ENCODE measurements at regions not wholly inside any gene's neighbourhood (a gene's known extent, or its start where the extent isn't known, plus 50 kb on each side); places are given as distances from the start of the nearest gene placed in this dataset.
A peak's percentile ranks its signal among the peaks of the same experiment; 100 is the strongest.

- no peaks in the 10 kb centered on the region for H3K36me3 Mint-ChIP-seq
- no peak overlapping the region for H3K4me3 Mint-ChIP-seq
- H3K9me3 Mint-ChIP-seq, result no peaks in the 10 kb centered on the region
- ChIA-PET CTCF (no interaction called here), POLR2A (no interaction called here)
- DNase-seq, result no peak
- H3K27ac Mint-ChIP-seq, result no peak overlapping the region
- H3K27me3 Mint-ChIP-seq, result no peaks in the 10 kb centered on the region
- no peaks in the 10 kb centered on the region for H3K4me1 Mint-ChIP-seq (ENCODE audit: low read depth)
- intact Hi-C loops (cut with micrococcal nuclease), result no loop called here
These were observed 111.2 kb downstream of the CCT6B start for GRCh38 chr17:34850023-34850422.

- Mint-ChIP-seq H3K27ac (no peak overlapping the region), H3K27me3 (no peaks in the 10 kb centered on the region), H3K36me3 (no peaks in the 10 kb centered on the region), H3K4me3 (no peak overlapping the region), H3K4me1 (ENCODE audit: low read depth) (no peaks in the 10 kb centered on the region), H3K9me3 (no peaks in the 10 kb centered on the region)
- CTCF ChIA-PET, result no interaction called here
- POLR2A ChIA-PET, result no interaction called here
- intact Hi-C loops (cut with micrococcal nuclease), result no loop called here
- no peak for DNase-seq
These were observed 113.3 kb downstream of the CCT6B start for GRCh38 chr17:34847938-34848337.

GRCh38 chr17:34845296-34845695, 116.0 kb downstream of the CCT6B start:
- Mint-ChIP-seq H3K27me3 (no peaks in the 10 kb centered on the region), H3K4me3 (no peak overlapping the region), H3K27ac (no peak overlapping the region), H3K9me3 (no peaks in the 10 kb centered on the region), H3K4me1 (ENCODE audit: low read depth) (no peaks in the 10 kb centered on the region), H3K36me3 (no peaks in the 10 kb centered on the region)
- CTCF ChIA-PET, result no interaction called here
- intact Hi-C loops (cut with micrococcal nuclease), result loop anchor here (2.0 kb wide), 1 partner anchor 16 kb away; no protein-coding TSS in a partner anchor
- no peak for DNase-seq
- POLR2A ChIA-PET, result no interaction called here

DNA sequence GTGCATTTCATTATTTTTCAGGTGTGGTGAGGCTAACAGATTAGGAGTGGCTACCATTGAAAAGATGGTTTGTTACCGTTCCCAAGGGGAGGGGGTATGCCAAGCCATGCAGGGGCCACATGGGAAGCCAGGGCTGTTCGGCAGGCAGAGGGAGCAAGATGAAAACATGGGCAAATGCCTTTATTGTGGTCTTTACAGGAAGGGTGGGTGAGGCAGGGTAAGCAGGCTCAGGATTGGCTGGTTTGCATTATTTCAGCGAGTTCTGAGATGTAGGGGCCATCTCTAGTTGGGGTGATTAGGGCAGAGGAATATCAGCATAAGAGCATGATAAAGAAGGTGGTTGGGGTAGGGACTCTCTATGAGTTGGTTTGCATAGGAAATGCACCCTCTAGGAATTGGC, 117.6 kb downstream of the CCT6B start:
- no peak overlapping the region for H3K4me3 Mint-ChIP-seq
- ChIA-PET POLR2A (no interaction called here), CTCF (no interaction called here)
- H3K27ac Mint-ChIP-seq, result no peak overlapping the region
- H3K9me3 Mint-ChIP-seq, result no peaks in the 10 kb centered on the region
- H3K36me3 Mint-ChIP-seq, result no peaks in the 10 kb centered on the region
- intact Hi-C loops (cut with micrococcal nuclease), result loop anchor here (2.0 kb wide), 1 partner anchor 17 kb away; no protein-coding TSS in a partner anchor
- H3K4me1 Mint-ChIP-seq (ENCODE audit: low read depth), result peaks cover 4% of the 10 kb centered on the region
- no peak for DNase-seq
- no peaks in the 10 kb centered on the region for H3K27me3 Mint-ChIP-seq

DNA sequence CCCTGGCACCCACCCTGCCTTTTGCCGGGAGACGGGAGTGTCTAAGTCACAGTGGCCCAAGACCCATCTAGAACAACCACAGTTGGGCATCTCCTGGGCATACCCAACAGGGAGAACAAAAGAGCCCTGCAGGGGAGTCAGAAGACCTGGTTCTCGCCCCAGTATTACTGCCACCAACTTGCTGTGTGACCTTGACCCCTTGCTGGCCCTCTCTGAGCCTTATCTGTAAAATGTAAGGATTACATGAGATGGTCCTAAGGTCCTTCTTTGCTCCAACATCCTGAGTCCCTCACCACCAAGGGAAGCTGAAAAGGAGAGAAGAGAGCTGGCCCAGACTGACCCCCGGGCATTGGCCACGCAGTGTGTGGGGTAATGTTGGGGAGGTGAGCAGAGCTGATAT, 119.0 kb downstream of the CCT6B start:
- ChIA-PET CTCF (no interaction called here), POLR2A (no interaction called here)
- no peaks in the 10 kb centered on the region for H3K27me3 Mint-ChIP-seq
- H3K9me3 Mint-ChIP-seq, result no peaks in the 10 kb centered on the region
- DNase-seq, result no peak
- H3K4me3 Mint-ChIP-seq, result no peak overlapping the region
- H3K36me3 Mint-ChIP-seq, result no peaks in the 10 kb centered on the region
- H3K27ac Mint-ChIP-seq, result no peak overlapping the region
- peaks cover 4% of the 10 kb centered on the region for H3K4me1 Mint-ChIP-seq (ENCODE audit: low read depth)
- intact Hi-C loops (cut with micrococcal nuclease), result no loop called here

DNA sequence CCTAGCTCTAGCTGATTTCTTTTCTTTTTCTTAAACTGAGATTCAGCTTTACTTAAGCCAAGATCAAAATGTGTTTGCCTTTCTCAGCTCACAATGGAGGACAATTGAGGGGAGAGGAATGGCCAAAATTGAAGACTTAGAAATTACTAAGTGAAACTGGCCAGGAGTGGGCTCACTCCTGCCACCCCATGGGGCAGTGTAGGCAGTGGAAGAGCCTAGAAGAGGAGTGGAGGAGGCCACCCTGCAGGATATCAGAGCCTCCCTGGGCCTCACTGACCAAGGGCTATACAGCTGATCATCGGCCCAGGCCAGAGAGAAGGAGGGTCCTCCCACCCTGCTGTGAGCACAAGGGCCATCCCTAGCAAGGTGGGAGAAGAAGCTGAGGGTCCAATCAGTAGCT, 119.8 kb downstream of the CCT6B start:
- no peak overlapping the region for H3K4me3 Mint-ChIP-seq
- DNase-seq, result no peak
- intact Hi-C loops (cut with micrococcal nuclease), result no loop called here
- H3K27ac Mint-ChIP-seq, result peak overlapping the region; percentile 20
- no peaks in the 10 kb centered on the region for H3K27me3 Mint-ChIP-seq
- POLR2A ChIA-PET, result no interaction called here
- peaks cover 4% of the 10 kb centered on the region for H3K4me1 Mint-ChIP-seq (ENCODE audit: low read depth)
- no peaks in the 10 kb centered on the region for H3K9me3 Mint-ChIP-seq
- no peaks in the 10 kb centered on the region for H3K36me3 Mint-ChIP-seq
- CTCF ChIA-PET, result no interaction called here

DNA sequence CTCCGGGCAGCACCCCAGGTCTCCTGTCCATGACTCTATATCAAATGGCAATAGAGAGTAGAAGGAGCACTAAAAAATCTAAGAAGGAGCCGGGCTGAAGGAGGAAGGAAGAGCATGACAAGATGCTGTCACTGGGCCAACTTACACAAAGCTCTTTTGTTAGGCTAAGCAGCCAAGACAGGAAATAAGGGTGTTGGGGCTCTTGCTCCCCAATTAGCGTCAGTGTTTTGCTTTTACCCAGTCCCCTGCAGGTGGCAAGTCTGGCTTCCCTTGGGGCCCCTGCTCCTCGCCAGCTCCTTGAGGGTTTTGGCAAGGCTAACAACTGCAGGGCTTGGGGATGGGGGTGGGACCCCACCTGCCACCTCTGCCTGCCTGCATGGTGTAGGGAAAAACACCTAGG, 120.5 kb downstream of the CCT6B start:
- Mint-ChIP-seq H3K4me3 (no peak overlapping the region), H3K4me1 (ENCODE audit: low read depth) (peaks cover 4% of the 10 kb centered on the region), H3K27ac (peak overlapping the region; percentile 64), H3K9me3 (no peaks in the 10 kb centered on the region), H3K36me3 (no peaks in the 10 kb centered on the region), H3K27me3 (peaks cover 1% of the 10 kb centered on the region)
- ChIA-PET POLR2A (no interaction called here), CTCF (no interaction called here)
- intact Hi-C loops (cut with micrococcal nuclease), result no loop called here
- DNase-seq, result peak; percentile 14

DNA sequence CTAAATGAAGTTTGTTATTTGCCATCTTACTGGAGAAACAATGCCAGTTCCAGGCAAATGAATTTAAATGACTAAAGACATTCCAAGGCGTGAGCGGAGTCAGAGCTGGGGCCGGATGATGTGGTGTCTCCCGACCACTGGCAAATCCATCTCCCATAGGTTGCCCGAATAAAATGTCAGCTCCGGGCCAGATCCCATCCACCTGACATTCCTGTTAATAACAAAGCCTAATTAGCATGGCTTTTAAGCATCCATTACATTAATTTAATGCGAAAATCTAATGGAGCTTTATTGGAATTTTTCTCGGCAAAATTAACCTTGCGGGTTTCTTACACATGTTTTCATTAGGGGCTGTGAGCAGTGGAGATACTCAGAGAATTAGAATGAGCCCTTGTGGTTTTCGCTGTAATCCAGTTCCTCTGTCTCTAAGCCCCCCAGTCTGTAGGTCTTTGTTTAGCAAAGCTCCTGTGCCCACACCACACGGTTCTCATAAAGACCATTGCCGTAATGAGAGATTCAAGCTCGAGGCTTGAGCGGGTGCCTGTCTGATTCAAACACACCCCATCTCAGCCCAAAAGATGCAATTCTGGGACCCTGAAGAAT, 123.3 kb downstream of the CCT6B start:
- H3K27me3 Mint-ChIP-seq, result peaks cover 2% of the 10 kb centered on the region
- POLR2A ChIA-PET, result no interaction called here
- intact Hi-C loops (cut with micrococcal nuclease), result no loop called here

GRCh38 chr17:34832376-34832775, 128.9 kb downstream of the CCT6B start:
- Mint-ChIP-seq H3K27me3 (peaks cover 6% of the 10 kb centered on the region), H3K36me3 (no peaks in the 10 kb centered on the region), H3K4me1 (ENCODE audit: low read depth) (peaks cover 9% of the 10 kb centered on the region), H3K9me3 (no peaks in the 10 kb centered on the region), H3K4me3 (no peak overlapping the region), H3K27ac (no peak overlapping the region)
- intact Hi-C loops (cut with micrococcal nuclease), result no loop called here
- ChIA-PET CTCF (no interaction called here), POLR2A (no interaction called here)
- no peak for DNase-seq

More for the DNA sequence above, 123.3 kb downstream of the CCT6B start:
- H3K9me3 Mint-ChIP-seq, result no peaks in the 10 kb centered on the region
- no peak for DNase-seq
- H3K4me1 Mint-ChIP-seq (ENCODE audit: low read depth), result peaks cover 4% of the 10 kb centered on the region
- H3K27ac Mint-ChIP-seq, result no peak overlapping the region
- CTCF ChIA-PET, result no interaction called here
- no peaks in the 10 kb centered on the region for H3K36me3 Mint-ChIP-seq
- no peak overlapping the region for H3K4me3 Mint-ChIP-seq

DNA sequence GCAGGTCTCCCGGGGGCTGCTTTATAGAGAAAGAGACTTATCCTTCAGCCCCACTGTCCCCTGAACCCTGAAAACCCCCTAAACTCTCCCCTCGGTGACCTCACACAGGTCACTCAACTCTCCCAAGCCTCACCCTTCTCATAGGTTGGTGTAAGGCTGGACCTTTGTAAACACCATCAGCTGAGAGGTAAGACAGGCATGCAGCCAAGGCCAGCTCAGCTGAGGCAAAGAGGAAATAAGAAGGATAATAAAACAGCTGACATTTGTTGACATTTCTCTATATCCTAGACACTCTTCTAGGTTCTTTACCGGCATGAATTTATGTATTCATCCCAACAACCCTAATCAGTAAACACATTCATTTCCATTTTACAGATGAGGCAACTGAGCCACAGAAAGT, 134.3 kb downstream of the CCT6B start:
- CTCF ChIA-PET, result no interaction called here

GRCh38 chr17:34826332-34826731, 134.9 kb downstream of the CCT6B start:
- H3K9me3 Mint-ChIP-seq, result no peaks in the 10 kb centered on the region
- intact Hi-C loops (cut with micrococcal nuclease), result no loop called here
- peaks cover 3% of the 10 kb centered on the region for H3K4me1 Mint-ChIP-seq (ENCODE audit: low read depth)
- H3K36me3 Mint-ChIP-seq, result no peaks in the 10 kb centered on the region
- peaks cover 8% of the 10 kb centered on the region for H3K27me3 Mint-ChIP-seq
- H3K4me3 Mint-ChIP-seq, result no peak overlapping the region
- H3K27ac Mint-ChIP-seq, result no peak overlapping the region
- CTCF ChIA-PET, result no interaction called here
- POLR2A ChIA-PET, result no interaction called here
- no peak for DNase-seq

More for the DNA sequence above, 134.3 kb downstream of the CCT6B start:
- intact Hi-C loops (cut with micrococcal nuclease), result no loop called here
- POLR2A ChIA-PET, result no interaction called here
- Mint-ChIP-seq H3K27me3 (peaks cover 8% of the 10 kb centered on the region), H3K36me3 (no peaks in the 10 kb centered on the region), H3K27ac (no peak overlapping the region), H3K4me1 (ENCODE audit: low read depth) (peaks cover 8% of the 10 kb centered on the region), H3K4me3 (no peak overlapping the region), H3K9me3 (no peaks in the 10 kb centered on the region)
- no peak for DNase-seq

GRCh38 chr17:34825884-34826283, 135.4 kb downstream of the CCT6B start:
- no peak for DNase-seq
- intact Hi-C loops (cut with micrococcal nuclease), result no loop called here
- Mint-ChIP-seq H3K27ac (no peak overlapping the region), H3K9me3 (no peaks in the 10 kb centered on the region), H3K36me3 (no peaks in the 10 kb centered on the region), H3K4me1 (ENCODE audit: low read depth) (peaks cover 5% of the 10 kb centered on the region), H3K4me3 (no peak overlapping the region), H3K27me3 (peaks cover 8% of the 10 kb centered on the region)
- POLR2A ChIA-PET, result no interaction called here
- CTCF ChIA-PET, result no interaction called here

DNA sequence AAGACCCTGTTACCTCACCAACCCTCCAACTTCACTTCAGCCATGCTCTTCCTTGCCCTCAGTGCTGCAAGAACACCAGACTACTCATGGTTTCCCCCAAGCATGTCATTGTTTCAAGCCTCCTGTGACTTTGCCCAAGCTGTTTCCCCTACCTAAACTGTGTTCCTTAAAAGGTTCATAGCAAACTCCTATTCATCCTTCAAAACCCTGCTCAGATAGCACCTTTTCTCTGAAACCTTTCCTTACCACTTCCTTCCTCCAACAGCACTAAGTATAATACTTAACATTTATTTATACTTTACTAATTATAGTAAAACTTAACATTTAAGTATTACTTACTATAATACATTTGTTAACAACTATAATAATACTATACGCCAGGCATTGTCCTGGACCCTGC, 136.2 kb downstream of the CCT6B start:
- ChIA-PET CTCF (no interaction called here), POLR2A (no interaction called here)
- Mint-ChIP-seq H3K4me3 (no peak overlapping the region), H3K27ac (no peak overlapping the region), H3K9me3 (no peaks in the 10 kb centered on the region), H3K4me1 (ENCODE audit: low read depth) (peaks cover 7% of the 10 kb centered on the region), H3K27me3 (peaks cover 8% of the 10 kb centered on the region), H3K36me3 (no peaks in the 10 kb centered on the region)
- DNase-seq, result no peak
- intact Hi-C loops (cut with micrococcal nuclease), result no loop called here

GRCh38 chr17:34823023-34823422, 138.2 kb downstream of the CCT6B start:
- Mint-ChIP-seq H3K27ac (no peak overlapping the region), H3K9me3 (no peaks in the 10 kb centered on the region), H3K4me3 (no peak overlapping the region), H3K36me3 (no peaks in the 10 kb centered on the region), H3K4me1 (ENCODE audit: low read depth) (peaks cover 10% of the 10 kb centered on the region), H3K27me3 (peaks cover 4% of the 10 kb centered on the region)
- intact Hi-C loops (cut with micrococcal nuclease), result no loop called here
- DNase-seq, result no peak
- POLR2A ChIA-PET, result no interaction called here
- CTCF ChIA-PET, result no interaction called here

All from activated CD4-positive, alpha-beta memory T cell treated with anti-CD3 and anti-CD28 coated beads for 36 hours (primary cell).